ENCODE measurements at regions not wholly inside any gene's neighbourhood (a gene's known extent, or its start where the extent isn't known, plus 50 kb on each side); places are given as distances from the start of the nearest gene placed in this dataset.

DNA sequence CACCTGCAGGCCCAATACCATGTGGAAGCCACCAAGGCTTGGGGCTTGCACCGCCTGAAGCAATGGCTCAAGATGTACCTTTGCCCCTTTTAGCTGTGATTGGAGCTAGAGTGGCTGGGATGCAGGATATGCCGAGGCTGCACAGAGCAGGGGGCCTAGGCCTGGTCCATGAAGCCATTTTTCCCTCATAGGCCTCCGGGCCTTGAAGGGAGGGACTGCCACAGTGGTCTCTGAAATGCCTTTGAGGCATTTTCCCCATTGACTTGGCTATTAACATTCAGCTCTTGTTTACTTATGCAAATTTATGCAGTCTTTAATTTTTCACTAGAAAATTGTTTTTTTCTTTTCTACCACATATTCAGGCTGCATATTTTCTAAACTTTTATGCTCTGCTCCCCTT, 203.2 kb upstream of the HHIP start (continued):
- TF ChIP-seq ZNF462 (CRISPR knock-in tag; IDR thresholded peaks at IDR 0.05) (no peak), ZNF114 (CRISPR knock-in tag; IDR thresholded peaks at IDR 0.05) (no peak), ZNF331 (CRISPR knock-in tag; IDR thresholded peaks at IDR 0.05; ENCODE audit: low read depth) (no peak), CREB1 (CRISPR knock-in tag; IDR thresholded peaks at IDR 0.05; ENCODE audit: low read depth) (no peak), POLR2AphosphoS5 (IDR thresholded peaks at IDR 0.05; ENCODE audit: low read depth) (no peak), STAT1 (IDR thresholded peaks at IDR 0.05; ENCODE audit: unreplicated experiment) (no peak), CTCF (conservative IDR thresholded peaks at IDR 0.05; ENCODE audit: low read depth in 2 of 2) (no peak), NANOG (IDR thresholded peaks at IDR 0.05; ENCODE audit: borderline replicate concordance) (no peak)
- TF ChIP-seq, protein P1, sequence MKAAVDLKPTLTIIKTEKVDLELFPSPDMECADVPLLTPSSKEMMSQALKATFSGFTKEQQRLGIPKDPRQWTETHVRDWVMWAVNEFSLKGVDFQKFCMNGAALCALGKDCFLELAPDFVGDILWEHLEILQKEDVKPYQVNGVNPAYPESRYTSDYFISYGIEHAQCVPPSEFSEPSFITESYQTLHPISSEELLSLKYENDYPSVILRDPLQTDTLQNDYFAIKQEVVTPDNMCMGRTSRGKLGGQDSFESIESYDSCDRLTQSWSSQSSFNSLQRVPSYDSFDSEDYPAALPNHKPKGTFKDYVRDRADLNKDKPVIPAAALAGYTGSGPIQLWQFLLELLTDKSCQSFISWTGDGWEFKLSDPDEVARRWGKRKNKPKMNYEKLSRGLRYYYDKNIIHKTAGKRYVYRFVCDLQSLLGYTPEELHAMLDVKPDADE (IDR thresholded peaks at IDR 0.05): no peak
